Activated naive CD4-positive, alpha-beta T cell treated with anti-CD3 and anti-CD28 coated beads for 36 hours (primary cell): ENCODE measurements at regions not wholly inside any gene's neighbourhood (a gene's known extent, or its start where the extent isn't known, plus 50 kb on each side); places are given as distances from the start of the nearest gene placed in this dataset.

Source experiments
- CTCF ChIA-PET: fragments of 350-600 bp; sonication (Branson Sonifier 250); formaldehyde crosslinking; loops from one replicate; lab custom pipeline; 2021; ENCODE audit warnings: antibody characterized with exemption; lab: Charles Lee
- DNase-seq: peaks from one replicate; pipeline ENCODE4 v3.0.0-alpha.2; 2020
- H3K27ac Mint-ChIP-seq: one replicate; pipeline ENCODE4 v1.8.0; 2021; ENCODE audit warnings: mild to moderate bottlenecking, mixed read lengths
- H3K27me3 Mint-ChIP-seq: one replicate; pipeline ENCODE4 v1.8.0; 2021; ENCODE audit warnings: low read depth, mixed read lengths
- H3K36me3 Mint-ChIP-seq: one replicate; pipeline ENCODE4 v1.8.0; 2021; ENCODE audit warnings: low read depth, mixed read lengths
- H3K4me1 Mint-ChIP-seq: one replicate; pipeline ENCODE4 v1.8.0; 2021; ENCODE audit warnings: low read depth, mixed read lengths
- H3K4me3 Mint-ChIP-seq: one replicate; pipeline ENCODE4 v1.8.0; 2021; ENCODE audit warnings: mild to moderate bottlenecking, moderate library complexity, mixed read lengths
- H3K9me3 Mint-ChIP-seq: one replicate; pipeline ENCODE4 v1.8.0; 2021; ENCODE audit warnings: mixed read lengths
- intact Hi-C: fragments of 100-400 bp; cut with micrococcal nuclease; formaldehyde crosslinking; loops from one replicate; pipeline ENCODE4 v1.15.1; 2023

- CTCF ChIA-PET = no interaction called here
- no peak overlapping the region for H3K4me3 Mint-ChIP-seq
- no peak for DNase-seq
- no peaks in the 10 kb centered on the region for H3K36me3 Mint-ChIP-seq
- no peak overlapping the region for H3K27ac Mint-ChIP-seq
- no peaks in the 10 kb centered on the region for H3K4me1 Mint-ChIP-seq
- no peaks in the 10 kb centered on the region for H3K27me3 Mint-ChIP-seq
- peaks cover 3% of the 10 kb centered on the region for H3K9me3 Mint-ChIP-seq
- intact Hi-C loops = no loop called here
Measured at GRCh38 chr4:19945979-19946380, 305.7 kb upstream of the SLIT2 start.

DNA sequence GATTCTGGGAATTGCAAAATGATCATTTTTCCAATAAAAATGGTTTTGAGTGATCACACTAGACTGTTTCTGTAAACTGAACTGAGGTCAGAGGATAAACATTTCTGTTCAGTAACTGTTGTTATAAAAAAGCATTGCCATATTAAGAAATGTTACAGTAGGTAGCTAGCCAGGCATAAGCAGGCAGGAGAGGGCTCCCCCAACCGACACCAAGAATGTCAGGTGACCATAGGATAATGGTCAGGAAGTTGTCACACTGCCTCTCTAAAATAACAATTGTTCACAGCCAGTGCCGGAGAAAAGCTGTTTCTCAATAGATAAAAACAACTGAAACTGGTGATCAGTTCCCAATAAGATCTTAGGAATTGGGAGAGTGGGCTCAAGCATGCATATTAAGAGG, 306.2 kb upstream of the SLIT2 start:
- intact Hi-C loops = no loop called here

DNA sequence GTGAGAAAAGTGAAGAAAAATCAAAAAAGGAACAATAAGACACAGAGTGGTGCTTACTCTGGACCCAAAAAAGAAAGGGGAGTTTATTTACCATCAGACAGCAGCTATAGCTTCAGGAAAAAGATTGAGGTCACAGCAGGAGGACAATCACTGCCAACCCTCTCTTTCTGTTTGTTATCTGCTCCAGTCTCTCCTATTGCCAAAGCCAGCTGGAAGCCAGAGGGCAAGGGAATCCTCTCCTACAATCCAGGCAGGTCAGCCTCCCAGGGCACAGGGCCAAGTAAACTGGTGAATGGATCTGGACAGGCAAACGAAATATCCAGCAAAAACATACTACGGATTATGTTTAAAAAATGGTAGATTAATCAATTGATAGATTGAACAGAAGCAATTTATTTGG, 306.9 kb upstream of the SLIT2 start:
- H3K9me3 Mint-ChIP-seq = peaks cover 3% of the 10 kb centered on the region
- H3K36me3 Mint-ChIP-seq = no peaks in the 10 kb centered on the region
- H3K4me1 Mint-ChIP-seq = no peaks in the 10 kb centered on the region
- no peak for DNase-seq
- intact Hi-C loops = no loop called here
- CTCF ChIA-PET = no interaction called here
- H3K27ac Mint-ChIP-seq = no peak overlapping the region
- no peaks in the 10 kb centered on the region for H3K27me3 Mint-ChIP-seq
- H3K4me3 Mint-ChIP-seq = no peak overlapping the region

More for the DNA sequence above, 306.2 kb upstream of the SLIT2 start:
- peaks cover 3% of the 10 kb centered on the region for H3K9me3 Mint-ChIP-seq
- H3K4me1 Mint-ChIP-seq = no peaks in the 10 kb centered on the region
- H3K27ac Mint-ChIP-seq = no peak overlapping the region
- no peaks in the 10 kb centered on the region for H3K36me3 Mint-ChIP-seq
- no peak overlapping the region for H3K4me3 Mint-ChIP-seq
- CTCF ChIA-PET = no interaction called here
- DNase-seq = no peak
- no peaks in the 10 kb centered on the region for H3K27me3 Mint-ChIP-seq

DNA sequence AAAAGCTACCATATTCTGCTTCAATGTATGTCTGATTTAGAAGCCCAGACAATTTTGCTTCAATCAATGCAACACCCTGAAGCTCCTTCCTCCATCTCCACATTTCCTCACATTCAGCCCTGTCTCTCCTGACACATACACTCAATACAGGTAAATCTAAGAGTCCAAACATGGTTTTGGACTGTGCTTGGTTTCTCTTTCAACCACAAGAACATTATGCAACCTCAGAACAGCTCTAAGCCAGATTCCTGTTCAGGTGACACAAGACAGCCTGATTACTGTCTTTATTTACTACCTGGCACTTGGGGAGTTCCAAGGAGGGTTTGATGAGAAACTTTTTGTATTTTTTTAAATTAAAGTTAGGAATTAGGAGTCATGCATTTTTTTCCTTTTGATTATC, 307.5 kb upstream of the SLIT2 start:
- peaks cover 3% of the 10 kb centered on the region for H3K9me3 Mint-ChIP-seq
- H3K36me3 Mint-ChIP-seq = no peaks in the 10 kb centered on the region
- H3K27ac Mint-ChIP-seq = no peak overlapping the region
- H3K4me3 Mint-ChIP-seq = no peak overlapping the region
- CTCF ChIA-PET = no interaction called here
- H3K4me1 Mint-ChIP-seq = no peaks in the 10 kb centered on the region
- DNase-seq = no peak
- intact Hi-C loops = no loop called here
- H3K27me3 Mint-ChIP-seq = no peaks in the 10 kb centered on the region

- Mint-ChIP-seq H3K27me3 (no peaks in the 10 kb centered on the region), H3K4me1 (no peaks in the 10 kb centered on the region), H3K27ac (no peak overlapping the region), H3K9me3 (peaks cover 5% of the 10 kb centered on the region), H3K36me3 (no peaks in the 10 kb centered on the region), H3K4me3 (no peak overlapping the region)
- no peak for DNase-seq
- CTCF ChIA-PET = no interaction called here
- intact Hi-C loops = no loop called here
Measured at GRCh38 chr4:19941434-19941833, 310.3 kb upstream of the SLIT2 start.

DNA sequence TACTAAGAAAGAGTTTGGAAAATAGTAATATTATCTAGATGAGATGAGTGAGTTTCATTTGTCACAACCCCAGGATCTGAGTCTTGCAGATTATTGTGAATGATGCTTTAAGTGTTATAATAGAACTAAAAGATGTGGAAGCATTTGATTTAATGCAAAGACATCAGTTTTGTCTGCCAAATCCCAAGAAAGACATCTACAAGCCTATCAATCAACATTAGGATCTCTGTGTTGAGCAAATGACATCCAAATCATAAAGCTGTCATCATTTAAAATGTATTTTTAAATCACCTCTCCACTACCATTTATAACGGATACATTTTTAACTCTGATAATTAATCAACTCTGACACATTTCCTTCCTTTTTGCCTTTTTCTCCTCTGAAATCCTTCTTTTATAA, 310.8 kb upstream of the SLIT2 start:
- CTCF ChIA-PET = no interaction called here
- H3K4me1 Mint-ChIP-seq = no peaks in the 10 kb centered on the region
- H3K9me3 Mint-ChIP-seq = peaks cover 6% of the 10 kb centered on the region
- no peak overlapping the region for H3K27ac Mint-ChIP-seq
- H3K4me3 Mint-ChIP-seq = no peak overlapping the region
- intact Hi-C loops = no loop called here
- H3K27me3 Mint-ChIP-seq = no peaks in the 10 kb centered on the region
- no peak for DNase-seq
- no peaks in the 10 kb centered on the region for H3K36me3 Mint-ChIP-seq

GRCh38 chr4:19936476-19936875, 315.2 kb upstream of the SLIT2 start:
- peaks cover 8% of the 10 kb centered on the region for H3K9me3 Mint-ChIP-seq

GRCh38 chr4:19930742-19931141, 321.0 kb upstream of the SLIT2 start:
- H3K4me1 Mint-ChIP-seq = no peaks in the 10 kb centered on the region
- H3K27me3 Mint-ChIP-seq = no peaks in the 10 kb centered on the region
- H3K9me3 Mint-ChIP-seq = peaks cover 6% of the 10 kb centered on the region
- no peaks in the 10 kb centered on the region for H3K36me3 Mint-ChIP-seq
- H3K27ac Mint-ChIP-seq = no peak overlapping the region
- no peak for DNase-seq
- no peak overlapping the region for H3K4me3 Mint-ChIP-seq
- intact Hi-C loops = no loop called here
- CTCF ChIA-PET = no interaction called here

More at GRCh38 chr4:19936476-19936875, 315.2 kb upstream of the SLIT2 start:
- CTCF ChIA-PET = no interaction called here
- H3K27me3 Mint-ChIP-seq = no peaks in the 10 kb centered on the region
- no peaks in the 10 kb centered on the region for H3K36me3 Mint-ChIP-seq
- DNase-seq = no peak
- no peak overlapping the region for H3K4me3 Mint-ChIP-seq
- H3K4me1 Mint-ChIP-seq = no peaks in the 10 kb centered on the region
- intact Hi-C loops = no loop called here
- H3K27ac Mint-ChIP-seq = no peak overlapping the region

- Mint-ChIP-seq H3K4me3 (no peak overlapping the region), H3K9me3 (peaks cover 4% of the 10 kb centered on the region), H3K27me3 (no peaks in the 10 kb centered on the region), H3K36me3 (no peaks in the 10 kb centered on the region), H3K4me1 (no peaks in the 10 kb centered on the region), H3K27ac (no peak overlapping the region)
- no peak for DNase-seq
- CTCF ChIA-PET = no interaction called here
- intact Hi-C loops = no loop called here
Measured at GRCh38 chr4:19927381-19927780, 324.3 kb upstream of the SLIT2 start.

DNA sequence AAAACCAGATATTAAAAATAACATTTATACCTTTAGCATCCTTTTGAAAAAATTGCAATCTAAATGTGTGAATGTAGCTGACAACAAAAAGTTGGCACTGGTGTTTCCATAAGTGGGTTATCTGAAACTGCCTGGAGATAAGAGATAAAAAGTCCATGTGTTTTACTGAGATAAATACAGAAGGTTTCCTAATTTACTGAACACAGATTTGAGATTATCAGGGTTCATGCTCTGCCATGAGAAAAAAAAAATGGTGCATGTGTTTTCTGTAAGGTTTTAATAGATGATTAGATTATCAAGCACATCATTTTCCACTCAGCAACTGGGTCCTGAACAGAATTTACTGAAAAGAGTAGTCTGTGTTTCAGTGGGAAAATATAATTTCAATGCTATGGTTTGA, 326.2 kb upstream of the SLIT2 start:
- peaks cover 4% of the 10 kb centered on the region for H3K9me3 Mint-ChIP-seq

GRCh38 chr4:19924761-19925160, 326.9 kb upstream of the SLIT2 start:
- H3K4me3 Mint-ChIP-seq = no peak overlapping the region
- intact Hi-C loops = no loop called here
- H3K27me3 Mint-ChIP-seq = no peaks in the 10 kb centered on the region
- H3K4me1 Mint-ChIP-seq = no peaks in the 10 kb centered on the region
- no peak overlapping the region for H3K27ac Mint-ChIP-seq
- H3K9me3 Mint-ChIP-seq = peaks cover 3% of the 10 kb centered on the region
- CTCF ChIA-PET = no interaction called here
- H3K36me3 Mint-ChIP-seq = no peaks in the 10 kb centered on the region
- no peak for DNase-seq

More for the DNA sequence above, 326.2 kb upstream of the SLIT2 start:
- no peak for DNase-seq
- Mint-ChIP-seq H3K4me3 (no peak overlapping the region), H3K27ac (no peak overlapping the region), H3K27me3 (no peaks in the 10 kb centered on the region), H3K4me1 (no peaks in the 10 kb centered on the region), H3K36me3 (no peaks in the 10 kb centered on the region)
- intact Hi-C loops = no loop called here
- CTCF ChIA-PET = no interaction called here

- no peak for DNase-seq
- Mint-ChIP-seq H3K27ac (no peak overlapping the region), H3K4me3 (no peak overlapping the region), H3K36me3 (no peaks in the 10 kb centered on the region), H3K4me1 (no peaks in the 10 kb centered on the region), H3K9me3 (peaks cover 24% of the 10 kb centered on the region), H3K27me3 (no peaks in the 10 kb centered on the region)
- CTCF ChIA-PET = no interaction called here
- intact Hi-C loops = no loop called here
Measured at GRCh38 chr4:19915276-19915675, 336.4 kb upstream of the SLIT2 start.

DNA sequence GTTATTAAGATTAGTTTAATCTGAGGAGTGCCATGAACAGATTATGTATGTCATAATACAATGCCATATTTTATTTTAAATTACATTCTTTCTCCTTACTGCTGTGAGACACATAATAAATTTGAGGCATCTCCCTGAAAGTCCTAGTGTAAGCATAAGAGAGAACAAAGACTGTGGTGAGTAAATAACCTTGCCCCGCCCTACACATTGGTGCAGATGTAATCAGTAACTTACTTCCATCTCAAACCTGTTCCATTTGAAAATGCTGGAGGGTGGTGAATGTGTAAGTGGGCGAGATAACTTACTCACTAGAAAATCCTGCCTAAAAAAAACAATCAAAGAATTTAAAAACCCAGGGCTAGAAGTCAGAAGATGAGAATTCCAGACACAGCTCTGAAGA, 338.1 kb upstream of the SLIT2 start:
- no peak for DNase-seq
- Mint-ChIP-seq H3K27me3 (no peaks in the 10 kb centered on the region), H3K4me1 (no peaks in the 10 kb centered on the region), H3K4me3 (no peak overlapping the region), H3K36me3 (no peaks in the 10 kb centered on the region), H3K27ac (no peak overlapping the region), H3K9me3 (peaks cover 16% of the 10 kb centered on the region)
- intact Hi-C loops = no loop called here
- CTCF ChIA-PET = no interaction called here
